Gastroesophageal sphincter (tissue), 4 donors: ENCODE measurements at regions not wholly inside any gene's neighbourhood (a gene's known extent, or its start where the extent isn't known, plus 50 kb on each side); places are given as distances from the start of the nearest gene placed in this dataset.

ENCODE experiments used
- ATAC-seq: fragments of 150-250 bp; one replicate; pipeline ENCODE4 v1.9.1; 2016; ENCODE audit warnings: mild to moderate bottlenecking, moderate library complexity
- H3K27ac ChIP-seq, 4 donors: fragments of 200-600 bp; sonication (generic) in 3 of 4; 1 replicate in 3 of 4; 2 replicates in 1 of 4; pipeline ENCODE4 v1.5.1; 2016 to 2019
- H3K27me3 ChIP-seq: fragments of 200-600 bp; sonication (generic); one replicate; pipeline ENCODE4 v1.5.1; 2019
- H3K36me3 ChIP-seq, 2 donors: fragments of 200-600 bp; sonication (generic); one replicate each; pipeline ENCODE4 v1.5.1; 2019; ENCODE audit warnings: control low read depth in 1 of 2
- H3K4me1 ChIP-seq, 3 donors: fragments of 200-600 bp; sonication (generic); 1 replicate in 2 of 3; 2 replicates in 1 of 3; pipeline ENCODE4 v1.5.1; 2016 to 2019; ENCODE audit warnings: control low read depth in 2 of 3
- H3K4me3 ChIP-seq, 2 donors: fragments of 200-600 bp; sonication (generic); one replicate each; pipeline ENCODE4 v1.5.1; 2019; ENCODE audit warnings: mild to moderate bottlenecking in 1 of 2, moderate library complexity in 1 of 2
- H3K9me3 ChIP-seq, 3 donors: fragments of 200-600 bp; sonication (generic); one replicate each; pipeline ENCODE4 v1.5.1; 2017 to 2019; ENCODE audit warnings: control low read depth in 2 of 3
- EP300 ChIP-seq: sonication (generic); formaldehyde crosslinking; IDR thresholded peaks from one replicate; pipeline ENCODE4 v1.6.1; 2017; ENCODE audit warnings: antibody characterized with exemption, mild to moderate bottlenecking
- POLR2A ChIP-seq, 2 donors: fragments of 450-650 bp; IDR thresholded peaks; one replicate each; pipeline ENCODE4 v1.6.1; 2017; ENCODE audit warnings: antibody characterized with exemption in 2 of 2, mild to moderate bottlenecking in 2 of 2, moderate library complexity in 1 of 2
- POLR2AphosphoS5 ChIP-seq: sonication (generic); formaldehyde crosslinking; IDR thresholded peaks from one replicate; pipeline ENCODE4 v1.6.1; 2017; ENCODE audit warnings: antibody characterized with exemption
- WGBS, 2 donors: methylation state at CpG; one replicate each; pipeline ENCODE4 v1.1.5; 2018; ENCODE audit warnings: low coverage in 1 of 2; 5-methylcytosine and 5-hydroxymethylcytosine counted together
- TF ChIP-seq, protein P1 (sequence below), 4 experiments: fragments of 200-600 bp in 2 of 4; fragments of 450-650 bp in 2 of 4; sonication (generic) in 1 of 4; IDR thresholded peaks; one replicate each; pipeline ENCODE4 v1.5.1; 2017 to 2019; ENCODE audit warnings: antibody characterized with exemption in 4 of 4, mild to moderate bottlenecking in 2 of 4, moderate library complexity in 2 of 4

DNA sequence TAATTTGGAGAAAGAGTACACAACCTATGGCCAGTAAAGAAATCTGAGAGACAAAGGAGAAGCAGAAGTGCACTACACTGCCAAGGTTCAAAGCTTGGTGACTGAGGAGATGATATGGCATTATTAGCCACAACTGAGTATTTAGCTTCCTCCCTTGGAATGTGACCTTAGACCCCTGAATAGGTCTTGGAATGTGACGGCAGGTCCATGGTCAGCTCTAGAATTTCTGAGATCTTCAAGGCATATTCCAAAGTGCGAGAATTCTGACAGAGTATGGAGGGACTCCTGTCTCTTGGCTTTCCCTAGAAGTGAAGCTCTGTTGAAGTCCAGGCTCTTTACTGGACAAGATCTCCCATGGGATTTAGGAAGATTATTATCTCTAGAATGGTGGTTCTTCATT is 130.0 kb upstream of the FN1 start:
- WGBS, 2 donors = 100% methylated on average over 2 of the region's 2 CpGs; no CpG with 5 or more reads in 1 of the 2 donors
- no peak for ATAC-seq

DNA sequence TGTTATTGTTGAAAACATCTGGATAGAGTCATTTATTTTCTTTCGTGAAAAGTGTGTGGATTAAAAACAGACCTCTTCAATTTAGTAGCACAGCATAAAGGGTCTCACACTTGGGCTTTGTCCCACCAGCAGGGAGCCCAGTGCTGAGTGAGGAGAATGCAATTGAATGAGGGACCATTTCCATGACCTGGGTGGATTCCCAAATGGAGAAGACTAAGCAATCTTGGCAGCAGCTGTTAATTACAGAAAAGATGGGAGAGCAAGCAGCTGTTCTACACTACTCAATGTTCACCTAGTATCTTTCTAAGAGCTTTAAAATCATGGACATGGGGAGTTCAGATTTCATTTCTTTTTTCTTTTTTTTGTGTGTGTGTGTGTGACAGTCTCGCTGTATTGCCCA is 121.8 kb upstream of the FN1 start:
- TF ChIP-seq, protein P1, sequence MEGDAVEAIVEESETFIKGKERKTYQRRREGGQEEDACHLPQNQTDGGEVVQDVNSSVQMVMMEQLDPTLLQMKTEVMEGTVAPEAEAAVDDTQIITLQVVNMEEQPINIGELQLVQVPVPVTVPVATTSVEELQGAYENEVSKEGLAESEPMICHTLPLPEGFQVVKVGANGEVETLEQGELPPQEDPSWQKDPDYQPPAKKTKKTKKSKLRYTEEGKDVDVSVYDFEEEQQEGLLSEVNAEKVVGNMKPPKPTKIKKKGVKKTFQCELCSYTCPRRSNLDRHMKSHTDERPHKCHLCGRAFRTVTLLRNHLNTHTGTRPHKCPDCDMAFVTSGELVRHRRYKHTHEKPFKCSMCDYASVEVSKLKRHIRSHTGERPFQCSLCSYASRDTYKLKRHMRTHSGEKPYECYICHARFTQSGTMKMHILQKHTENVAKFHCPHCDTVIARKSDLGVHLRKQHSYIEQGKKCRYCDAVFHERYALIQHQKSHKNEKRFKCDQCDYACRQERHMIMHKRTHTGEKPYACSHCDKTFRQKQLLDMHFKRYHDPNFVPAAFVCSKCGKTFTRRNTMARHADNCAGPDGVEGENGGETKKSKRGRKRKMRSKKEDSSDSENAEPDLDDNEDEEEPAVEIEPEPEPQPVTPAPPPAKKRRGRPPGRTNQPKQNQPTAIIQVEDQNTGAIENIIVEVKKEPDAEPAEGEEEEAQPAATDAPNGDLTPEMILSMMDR (IDR thresholded peaks at IDR 0.05) = no peak
- no peak for TF ChIP-seq POLR2AphosphoS5
- no peak for TF ChIP-seq EP300
- TF ChIP-seq POLR2A (IDR thresholded peaks at IDR 0.05) = no peak
- Histone ChIP-seq H3K27me3 (no peaks in the 10 kb centered on the region), H3K4me1 (no peaks in the 10 kb centered on the region), H3K27ac (no peak overlapping the region), H3K4me3 (no peak overlapping the region), H3K9me3 (no peaks in the 10 kb centered on the region), H3K36me3 (no peaks in the 10 kb centered on the region)
- ATAC-seq = no peak
- WGBS, 2 donors = 58 to 88% methylated on average over 1 to 2 of the region's 2 CpGs

More for the DNA sequence above, 130.0 kb upstream of the FN1 start:
- Histone ChIP-seq H3K36me3 (no peaks in the 10 kb centered on the region), H3K4me3 (no peak overlapping the region), H3K9me3 (no peaks in the 10 kb centered on the region), H3K27ac (no peak overlapping the region), H3K27me3 (no peaks in the 10 kb centered on the region), H3K4me1 (no peaks in the 10 kb centered on the region)
- TF ChIP-seq EP300 = no peak
- TF ChIP-seq POLR2AphosphoS5 = no peak
- no peak for TF ChIP-seq POLR2A (IDR thresholded peaks at IDR 0.05)
- TF ChIP-seq, protein P1 (IDR thresholded peaks at IDR 0.05) = no peak

DNA sequence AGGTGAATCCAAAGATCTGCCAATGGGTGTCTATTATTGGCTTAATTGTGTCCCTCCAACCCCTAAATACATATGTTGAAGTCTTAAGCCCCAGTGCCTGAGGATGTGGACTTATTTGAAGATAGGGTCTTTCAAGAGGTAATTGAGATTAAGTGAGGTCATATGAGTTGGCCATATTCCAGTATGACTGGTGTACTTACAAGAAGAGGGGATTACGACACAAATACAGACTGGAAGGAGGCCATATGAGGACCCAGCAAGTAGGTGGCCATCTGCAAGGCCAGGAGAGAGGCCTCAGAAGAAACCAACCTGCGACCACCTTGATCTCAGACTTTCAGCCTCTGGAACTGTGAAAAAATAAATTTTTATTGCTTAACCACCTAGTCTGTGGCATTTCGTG is 121.1 kb upstream of the FN1 start:
- TF ChIP-seq POLR2A (IDR thresholded peaks at IDR 0.05) = no peak
- TF ChIP-seq POLR2AphosphoS5 = no peak
- no peak for TF ChIP-seq EP300
- TF ChIP-seq, protein P1 (IDR thresholded peaks at IDR 0.05) = no peak
- 81% methylated on average over 2 to 3 of the region's 3 CpGs for WGBS, 2 donors
- no peaks in the 10 kb centered on the region for H3K9me3 ChIP-seq
- no peak overlapping the region for H3K4me3 ChIP-seq
- H3K27ac ChIP-seq = no peak overlapping the region
- ATAC-seq = no peak
- H3K27me3 ChIP-seq = no peaks in the 10 kb centered on the region
- no peaks in the 10 kb centered on the region for H3K36me3 ChIP-seq
- H3K4me1 ChIP-seq = no peaks in the 10 kb centered on the region

DNA sequence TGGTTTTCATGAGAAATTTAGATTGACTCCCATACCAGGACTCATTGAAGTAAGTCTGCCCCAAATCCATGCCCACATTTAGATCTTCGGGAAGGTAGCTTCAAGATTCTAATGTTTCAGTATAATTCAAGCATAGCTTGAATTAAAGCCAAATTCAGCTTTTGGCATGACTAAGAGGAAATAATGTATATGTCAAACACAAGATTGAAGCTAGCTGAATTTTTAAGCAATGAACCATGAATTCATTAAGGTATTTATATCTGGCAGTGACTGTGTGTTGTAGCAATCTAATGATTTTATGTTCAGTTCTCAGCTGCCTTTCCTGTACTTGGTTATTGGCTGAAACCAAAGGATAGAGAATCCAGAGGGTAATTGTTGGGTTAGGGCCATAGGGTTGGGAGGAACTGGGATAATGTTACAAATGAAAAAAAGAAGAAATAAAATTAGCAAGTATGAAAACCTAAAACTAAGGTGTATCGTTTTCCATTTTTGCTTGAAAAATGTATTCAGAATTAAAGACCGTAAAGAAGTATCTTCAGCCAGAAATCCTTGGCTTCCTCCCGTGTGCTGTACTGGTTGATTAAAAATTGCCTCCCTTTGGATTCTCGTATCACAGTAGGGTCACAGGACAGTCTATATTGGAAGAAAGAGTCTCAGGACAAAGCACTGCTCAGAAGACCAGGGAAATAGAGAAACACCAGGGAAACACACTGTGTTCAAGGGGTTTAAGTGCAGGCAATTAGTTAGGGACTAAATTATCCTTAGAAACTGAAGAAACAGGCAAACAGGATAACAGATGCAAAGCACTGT is 119.0 kb upstream of the FN1 start:
- Histone ChIP-seq H3K27me3 (no peaks in the 10 kb centered on the region), H3K27ac (no peak overlapping the region), H3K4me1 (no peaks in the 10 kb centered on the region), H3K9me3 (no peaks in the 10 kb centered on the region), H3K36me3 (no peaks in the 10 kb centered on the region), H3K4me3 (no peak overlapping the region)
- ATAC-seq = no peak
- WGBS, 2 donors = 65 to 75% methylated on average over 4 to 5 of the region's 5 CpGs
- no peak for TF ChIP-seq EP300
- TF ChIP-seq POLR2A (IDR thresholded peaks at IDR 0.05) = no peak
- no peak for TF ChIP-seq POLR2AphosphoS5

DNA sequence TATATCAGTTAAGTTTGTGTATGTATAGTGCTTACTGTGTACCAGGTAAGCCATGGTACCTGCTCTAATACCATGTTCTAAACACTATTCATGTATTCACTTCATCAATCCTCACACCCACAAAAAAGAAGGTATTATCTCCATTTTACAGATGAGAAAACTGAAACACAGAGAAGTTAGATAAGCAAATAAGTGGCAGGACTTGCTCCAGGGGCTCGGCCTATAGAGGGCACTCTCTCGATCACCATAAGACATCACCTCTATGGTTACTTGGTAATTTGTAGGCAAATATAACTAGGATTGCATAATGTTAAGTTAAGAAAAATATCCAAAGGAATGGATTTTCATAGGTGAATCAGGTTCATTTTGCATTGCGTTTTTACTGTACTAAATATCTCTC is 118.1 kb upstream of the FN1 start:
- Histone ChIP-seq H3K4me1 (no peaks in the 10 kb centered on the region), H3K36me3 (no peaks in the 10 kb centered on the region), H3K4me3 (no peak overlapping the region), H3K9me3 (no peaks in the 10 kb centered on the region), H3K27me3 (no peaks in the 10 kb centered on the region), H3K27ac (no peak overlapping the region)
- ATAC-seq = no peak
- TF ChIP-seq POLR2AphosphoS5 (no peak), EP300 (no peak), POLR2A (IDR thresholded peaks at IDR 0.05) (no peak)
- TF ChIP-seq, protein P1 (IDR thresholded peaks at IDR 0.05) = no peak
- 86 to 96% methylated on average over 3 of the region's 3 CpGs for WGBS, 2 donors
